MG63 (cell line): ENCODE measurements at regions not wholly inside any gene's neighbourhood (a gene's known extent, or its start where the extent isn't known, plus 50 kb on each side); places are given as distances from the start of the nearest gene placed in this dataset.
"Not testable (repeated sequence)": the region's sequence is repeated elsewhere in the genome, so short reads cannot be mapped to it uniquely, and the experiment has no call there.

ENCODE experiments used
- DNase-seq: peaks from one replicate; pipeline ENCODE4 v3.0.0-alpha.2; 2020
- H3K27me3 ChIP-seq: fragments of 250-450 bp; sonication (Bioruptor Pico); 2 replicates; pipeline ENCODE4 v1.5.1; 2020; ENCODE audit warnings: mild to moderate bottlenecking, moderate library complexity
- H3K36me3 ChIP-seq: fragments of 250-450 bp; sonication (Bioruptor Pico); 2 replicates; pipeline ENCODE4 v1.5.1; 2020; ENCODE audit warnings: mild to moderate bottlenecking, moderate library complexity
- H3K4me3 ChIP-seq: fragments of 250-450 bp; sonication (Bioruptor Pico); 2 replicates; pipeline ENCODE4 v1.5.1; 2020; ENCODE audit warnings: mild to moderate bottlenecking, moderate library complexity
- H3K9me3 ChIP-seq: fragments of 250-450 bp; sonication (Bioruptor Pico); 2 replicates; pipeline ENCODE4 v1.5.1; 2020; ENCODE audit warnings: mild to moderate bottlenecking, moderate library complexity

DNA sequence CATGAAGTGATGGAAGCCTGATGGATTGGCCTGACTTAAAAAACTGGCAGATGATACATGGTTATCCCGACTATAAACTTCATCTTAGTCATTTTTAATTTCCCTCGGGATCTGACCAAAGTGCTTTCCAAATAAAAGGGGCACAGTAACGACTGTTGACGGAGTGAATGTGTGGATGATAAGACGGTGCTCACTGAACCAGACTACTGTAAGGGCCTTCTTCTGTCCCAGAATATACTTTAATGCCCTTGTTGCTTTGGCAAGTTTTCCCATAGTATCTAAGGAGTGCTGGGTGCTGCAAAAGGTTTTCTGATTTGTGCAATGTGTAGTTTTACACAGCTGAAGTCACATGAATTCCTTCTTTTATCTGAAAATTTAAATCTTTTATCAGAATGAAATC, 373.5 kb downstream of the DSEL start:
- DNase-seq = no peak
- H3K4me3 ChIP-seq = no peak overlapping the region
- H3K36me3 ChIP-seq = no peaks in the 10 kb centered on the region
- no peaks in the 10 kb centered on the region for H3K9me3 ChIP-seq
- no peaks in the 10 kb centered on the region for H3K27me3 ChIP-seq

DNA sequence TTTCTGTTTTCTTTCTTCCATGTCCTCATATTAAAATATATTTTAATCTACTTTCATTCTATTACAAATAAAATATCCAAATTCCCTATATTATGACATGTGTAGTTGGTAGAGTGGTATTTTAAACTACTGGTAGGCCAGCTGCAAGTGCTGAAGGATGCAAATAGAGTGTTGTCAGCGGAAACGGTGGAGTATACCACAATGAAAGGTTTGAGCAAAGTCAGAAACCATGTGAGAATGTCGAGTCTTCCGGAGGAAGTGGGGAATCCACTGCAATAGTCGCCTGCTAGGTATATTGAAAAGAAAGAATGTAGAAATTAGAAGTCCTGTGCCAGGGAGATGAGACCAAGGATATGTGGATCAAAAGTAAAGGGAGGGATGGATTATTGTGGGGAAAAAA, 373.9 kb downstream of the DSEL start:
- no peaks in the 10 kb centered on the region for H3K36me3 ChIP-seq
- H3K4me3 ChIP-seq = no peak overlapping the region
- H3K9me3 ChIP-seq = no peaks in the 10 kb centered on the region
- H3K27me3 ChIP-seq = no peaks in the 10 kb centered on the region
- DNase-seq = no peak

DNA sequence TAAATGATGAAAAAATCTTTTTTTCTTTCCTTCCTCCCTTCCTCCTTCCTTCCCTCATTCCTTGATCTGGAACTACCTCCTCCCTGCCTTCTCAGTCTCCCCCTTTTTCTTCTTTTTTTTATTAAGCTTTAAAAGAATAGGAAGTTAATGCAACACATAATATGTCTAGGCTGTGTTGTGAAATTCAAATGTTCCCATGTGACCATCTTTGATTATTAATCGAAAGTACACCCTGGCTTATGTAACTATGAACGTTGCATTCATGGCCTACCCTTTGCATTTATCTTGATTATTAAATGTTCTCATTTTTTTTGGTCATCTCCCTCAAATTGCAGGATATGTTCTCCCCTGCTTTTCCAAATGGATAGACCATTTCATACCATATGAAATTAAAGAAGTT, 376.0 kb downstream of the DSEL start:
- Histone ChIP-seq H3K36me3 (no peaks in the 10 kb centered on the region), H3K27me3 (no peaks in the 10 kb centered on the region), H3K4me3 (no peak overlapping the region), H3K9me3 (no peaks in the 10 kb centered on the region)
- no peak for DNase-seq

DNA sequence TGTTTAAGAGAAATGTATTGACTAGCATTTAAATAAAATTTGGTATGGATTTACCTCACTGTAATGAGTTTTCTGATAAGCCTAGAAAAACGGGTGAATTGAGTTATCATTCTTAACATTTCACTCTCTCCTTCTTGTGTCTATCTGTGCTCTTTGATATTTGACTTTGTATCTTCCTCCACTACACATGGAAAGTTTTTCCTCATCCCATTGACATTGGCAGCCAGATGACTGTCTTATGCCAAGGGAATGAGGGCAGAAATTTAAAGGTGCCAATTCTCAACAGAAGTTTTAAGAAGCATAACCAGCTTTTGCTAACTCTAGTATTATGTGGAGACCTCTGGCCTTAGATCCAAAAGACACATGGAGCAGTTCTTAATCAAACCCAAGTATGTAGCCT, 376.6 kb downstream of the DSEL start:
- Histone ChIP-seq H3K4me3 (no peak overlapping the region), H3K9me3 (no peaks in the 10 kb centered on the region), H3K36me3 (no peaks in the 10 kb centered on the region), H3K27me3 (no peaks in the 10 kb centered on the region)
- DNase-seq = no peak

DNA sequence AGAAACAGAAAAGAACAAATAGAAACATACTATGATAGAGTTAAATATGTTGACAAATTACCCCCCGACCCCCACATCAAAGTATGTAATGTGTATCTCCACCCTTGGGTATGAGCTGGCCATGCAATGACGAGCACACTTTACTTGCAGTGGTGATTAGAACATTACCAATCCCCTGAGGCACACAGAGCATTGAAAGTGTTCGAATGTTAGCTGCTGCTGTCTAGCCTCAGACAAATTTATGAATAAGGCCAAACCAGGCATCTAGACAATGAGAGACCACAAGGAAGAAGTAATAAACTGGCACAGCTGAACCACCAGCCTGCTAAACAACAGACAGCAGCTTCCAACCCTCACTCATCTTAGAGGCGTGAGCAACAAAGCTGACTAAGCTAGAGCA, 380.5 kb downstream of the DSEL start:
- Histone ChIP-seq H3K9me3 (no peaks in the 10 kb centered on the region), H3K4me3 (no peak overlapping the region), H3K36me3 (no peaks in the 10 kb centered on the region), H3K27me3 (no peaks in the 10 kb centered on the region)
- no peak for DNase-seq

- DNase-seq = no peak
- Histone ChIP-seq H3K27me3 (no peaks in the 10 kb centered on the region), H3K36me3 (no peaks in the 10 kb centered on the region), H3K4me3 (no peak overlapping the region), H3K9me3 (no peaks in the 10 kb centered on the region)
These were observed 381.6 kb downstream of the DSEL start for GRCh38 chr18:67134911-67135310.

DNA sequence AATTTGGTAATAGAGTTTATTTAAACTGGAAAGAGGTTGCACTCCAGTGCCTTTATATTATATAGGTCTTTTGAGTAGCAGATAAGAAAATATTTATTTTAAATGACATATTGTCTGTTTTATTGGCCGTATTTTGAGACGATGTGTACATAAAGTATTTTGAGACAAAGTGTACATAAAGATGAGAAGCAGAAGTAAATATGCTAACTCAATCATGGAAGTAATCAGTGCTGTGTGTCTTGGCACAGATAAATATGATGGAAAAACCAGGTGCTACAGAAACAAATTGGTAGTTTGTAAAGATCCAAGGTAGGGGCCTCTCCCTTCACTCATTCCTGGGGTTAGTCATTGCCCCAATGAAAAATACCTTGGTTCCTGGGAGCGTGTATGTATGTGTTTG, 382.9 kb downstream of the DSEL start:
- no peaks in the 10 kb centered on the region for H3K36me3 ChIP-seq
- no peaks in the 10 kb centered on the region for H3K27me3 ChIP-seq
- H3K9me3 ChIP-seq = no peaks in the 10 kb centered on the region
- DNase-seq = no peak
- no peak overlapping the region for H3K4me3 ChIP-seq

DNA sequence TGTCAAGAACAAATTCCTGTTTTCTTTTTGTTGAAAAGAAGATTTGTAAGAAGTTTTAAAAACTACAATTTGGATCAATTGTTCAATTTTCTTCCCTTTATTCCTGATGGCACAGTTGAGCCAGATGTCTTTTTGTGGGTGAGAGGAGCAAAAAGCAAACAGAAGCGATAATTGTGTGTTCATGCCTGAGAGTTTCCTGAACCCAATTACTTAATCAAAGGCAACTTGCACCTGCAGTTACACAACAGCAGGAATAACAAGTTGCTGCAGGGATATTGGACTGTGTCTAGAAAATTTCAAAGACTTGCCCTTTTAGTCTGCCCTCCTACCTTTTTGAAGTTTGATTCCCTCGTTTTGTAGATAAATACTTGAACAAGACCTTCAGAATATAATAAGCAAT, 383.6 kb downstream of the DSEL start:
- DNase-seq = no peak
- no peaks in the 10 kb centered on the region for H3K27me3 ChIP-seq
- no peaks in the 10 kb centered on the region for H3K36me3 ChIP-seq
- no peak overlapping the region for H3K4me3 ChIP-seq
- no peaks in the 10 kb centered on the region for H3K9me3 ChIP-seq

GRCh38 chr18:67131498-67131897, 385.0 kb downstream of the DSEL start:
- no peak overlapping the region for H3K4me3 ChIP-seq
- no peaks in the 10 kb centered on the region for H3K27me3 ChIP-seq
- H3K36me3 ChIP-seq = no peaks in the 10 kb centered on the region
- H3K9me3 ChIP-seq = no peaks in the 10 kb centered on the region
- DNase-seq = no peak

DNA sequence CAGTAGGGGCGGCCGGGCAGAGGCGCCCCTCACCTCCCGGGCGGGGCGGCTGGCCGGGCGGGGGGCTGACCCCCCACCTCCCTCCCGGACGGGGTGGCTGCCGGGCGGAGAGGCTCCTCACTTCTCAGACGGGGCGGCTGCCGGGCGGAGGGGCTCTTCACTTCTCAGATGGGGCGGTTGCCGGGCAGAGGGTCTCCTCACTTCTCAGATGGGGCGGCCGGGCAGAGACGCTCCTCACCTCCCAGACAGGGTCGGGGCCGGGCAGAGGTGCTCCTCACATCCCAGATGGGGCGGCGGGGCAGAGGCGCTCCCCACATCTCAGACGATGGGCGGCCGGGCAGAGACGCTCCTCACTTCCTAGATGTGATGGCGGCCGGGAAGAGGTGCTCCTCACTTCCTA, 389.8 kb downstream of the DSEL start:
- H3K36me3 ChIP-seq, H3K4me3 ChIP-seq, H3K27me3 ChIP-seq, H3K9me3 ChIP-seq, DNase-seq: not testable (repeated sequence)

DNA sequence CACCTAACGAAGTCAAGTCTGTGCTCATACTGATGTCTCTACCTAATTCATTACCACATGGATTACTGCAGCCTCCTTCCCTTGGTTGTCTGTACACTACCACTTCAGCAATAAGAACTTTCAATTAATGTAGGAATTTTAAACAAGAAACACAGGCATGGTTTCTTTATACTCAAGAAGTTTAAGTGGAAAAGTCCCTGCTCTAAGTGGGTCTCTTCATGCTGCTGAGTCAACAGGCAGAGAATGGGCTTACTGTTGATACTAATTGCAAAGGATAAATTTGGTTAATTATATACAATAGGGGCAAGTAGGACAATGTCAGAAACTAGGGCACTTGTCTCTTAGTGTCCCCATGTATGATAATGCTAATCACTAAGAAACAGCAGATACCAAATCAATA, 392.6 kb downstream of the DSEL start:
- Histone ChIP-seq H3K36me3 (no peaks in the 10 kb centered on the region), H3K9me3 (no peaks in the 10 kb centered on the region), H3K4me3 (no peak overlapping the region), H3K27me3 (no peaks in the 10 kb centered on the region)
- DNase-seq = no peak

- H3K36me3 ChIP-seq = no peaks in the 10 kb centered on the region
These were observed 398.7 kb downstream of the DSEL start for GRCh38 chr18:67117804-67118203.

GRCh38 chr18:67109535-67109934, 407.0 kb downstream of the DSEL start:
- DNase-seq = no peak
- no peaks in the 10 kb centered on the region for H3K36me3 ChIP-seq

More at GRCh38 chr18:67117804-67118203, 398.7 kb downstream of the DSEL start:
- Histone ChIP-seq H3K27me3 (no peaks in the 10 kb centered on the region), H3K4me3 (no peak overlapping the region), H3K9me3 (no peaks in the 10 kb centered on the region)
- no peak for DNase-seq

DNA sequence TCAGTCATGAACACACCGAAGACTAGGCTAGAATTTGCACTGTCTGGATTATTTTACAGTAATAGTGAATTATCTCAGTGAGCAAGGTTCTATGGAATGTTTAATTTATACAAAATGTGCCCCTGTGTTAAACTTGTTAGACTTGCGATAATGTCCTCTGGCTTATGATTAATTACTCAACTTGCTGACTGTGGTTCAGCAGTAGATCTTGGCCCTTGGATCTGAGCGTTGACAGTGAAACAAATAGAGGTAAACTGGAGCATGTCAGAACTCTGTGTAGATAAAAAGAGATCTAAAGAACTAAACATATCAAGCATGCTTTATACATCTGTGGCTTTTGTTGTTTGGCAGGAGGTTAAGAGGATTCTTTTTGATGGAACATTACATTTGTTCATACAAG, 407.6 kb downstream of the DSEL start:
- Histone ChIP-seq H3K9me3 (no peaks in the 10 kb centered on the region), H3K36me3 (no peaks in the 10 kb centered on the region), H3K27me3 (peaks cover 4% of the 10 kb centered on the region), H3K4me3 (no peak overlapping the region)
- no peak for DNase-seq

More at GRCh38 chr18:67109535-67109934, 407.0 kb downstream of the DSEL start:
- no peaks in the 10 kb centered on the region; the same call in 1 of the 2 replicates for H3K27me3 ChIP-seq
- no peaks in the 10 kb centered on the region for H3K9me3 ChIP-seq
- no peak overlapping the region for H3K4me3 ChIP-seq

DNA sequence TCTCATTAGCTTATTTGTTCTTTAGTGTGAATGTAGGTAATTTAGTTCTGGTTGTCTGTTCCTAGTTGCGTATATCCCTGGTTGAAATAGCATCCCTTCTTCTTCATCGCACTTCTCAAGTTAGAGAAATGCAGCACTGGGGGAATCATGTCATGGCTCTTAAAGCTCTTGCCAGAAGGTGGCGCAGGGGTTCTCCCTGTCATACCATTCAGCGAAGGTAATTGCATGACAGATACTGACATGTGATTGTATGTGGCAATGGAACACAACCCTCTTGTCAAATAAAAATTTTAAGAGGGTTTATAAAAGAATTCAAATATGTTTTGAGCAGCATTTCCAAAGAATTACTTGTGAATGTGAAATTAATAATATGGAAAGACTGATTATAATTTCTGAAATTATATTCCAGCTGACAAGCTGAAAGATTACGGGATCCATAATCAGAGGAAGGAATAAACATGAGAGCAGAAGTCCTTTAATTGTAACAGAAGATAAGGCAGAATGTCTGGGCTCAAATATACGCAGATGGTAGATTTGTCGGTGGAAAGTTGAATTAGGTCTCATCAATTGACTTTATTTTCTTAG, 411.7 kb downstream of the DSEL start:
- no peaks in the 10 kb centered on the region for H3K9me3 ChIP-seq
- H3K36me3 ChIP-seq = no peaks in the 10 kb centered on the region
- peaks cover 5% of the 10 kb centered on the region for H3K27me3 ChIP-seq
- H3K4me3 ChIP-seq = no peak overlapping the region
- peak; percentile 48 for DNase-seq

- H3K36me3 ChIP-seq = no peaks in the 10 kb centered on the region
- H3K27me3 ChIP-seq = no peaks in the 10 kb centered on the region
- H3K4me3 ChIP-seq = no peak overlapping the region
- no peak for DNase-seq
- no peaks in the 10 kb centered on the region for H3K9me3 ChIP-seq
These were observed 422.4 kb downstream of the DSEL start for GRCh38 chr18:67094123-67094522.

- Histone ChIP-seq H3K9me3 (no peaks in the 10 kb centered on the region), H3K36me3 (no peaks in the 10 kb centered on the region), H3K27me3 (no peaks in the 10 kb centered on the region), H3K4me3 (no peak overlapping the region)
- DNase-seq = no peak
These were observed 424.4 kb downstream of the DSEL start for GRCh38 chr18:67092141-67092540.

- no peaks in the 10 kb centered on the region for H3K27me3 ChIP-seq
- H3K36me3 ChIP-seq = no peaks in the 10 kb centered on the region
- H3K9me3 ChIP-seq = no peaks in the 10 kb centered on the region
- no peak for DNase-seq
- no peak overlapping the region for H3K4me3 ChIP-seq
These were observed 434.9 kb downstream of the DSEL start for GRCh38 chr18:67081482-67082211.
